OCI-LY7 (cell line): ENCODE measurements at regions not wholly inside any gene's neighbourhood (a gene's known extent, or its start where the extent isn't known, plus 50 kb on each side); places are given as distances from the start of the nearest gene placed in this dataset.

Experiments used
- EZH2phosphoT487 ChIP-seq: fragments of 200-600 bp; sonication (generic); IDR thresholded peaks from 2 replicates; pipeline ENCODE4 v1.6.1; 2018; ENCODE audit warnings: low read depth, borderline replicate concordance, mild to moderate bottlenecking, mixed run types, antibody characterized with exemption, low read length, moderate library complexity, mixed read lengths
- TF ChIP-seq, protein P1 (sequence below): fragments of 200-600 bp; sonication (generic); conservative IDR thresholded peaks from 2 replicates; pipeline ENCODE4 v1.5.1; 2014; ENCODE audit warnings: mild to moderate bottlenecking, antibody characterized with exemption, low read length, moderate library complexity, mixed read lengths

DNA sequence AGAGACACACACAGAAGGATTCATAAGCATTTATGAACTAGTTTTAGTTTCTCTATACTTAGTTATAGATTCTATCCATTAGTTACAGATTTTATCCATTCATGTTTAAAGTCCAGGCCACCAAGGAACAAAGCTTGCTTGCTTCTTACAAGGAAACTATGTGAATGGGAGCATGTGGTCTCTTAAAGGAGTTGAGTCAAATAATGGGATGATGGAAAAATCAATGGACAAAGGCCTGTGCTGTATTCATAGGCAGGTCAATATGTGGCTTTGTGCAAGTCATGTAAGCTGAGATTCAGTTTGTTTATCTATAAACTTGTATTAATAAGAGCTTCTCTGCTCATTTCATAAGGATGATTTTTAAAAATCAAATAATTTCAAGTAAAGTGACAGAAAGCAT lies 172.8 kb upstream of the CDK1 start:
- TF ChIP-seq, protein P1, sequence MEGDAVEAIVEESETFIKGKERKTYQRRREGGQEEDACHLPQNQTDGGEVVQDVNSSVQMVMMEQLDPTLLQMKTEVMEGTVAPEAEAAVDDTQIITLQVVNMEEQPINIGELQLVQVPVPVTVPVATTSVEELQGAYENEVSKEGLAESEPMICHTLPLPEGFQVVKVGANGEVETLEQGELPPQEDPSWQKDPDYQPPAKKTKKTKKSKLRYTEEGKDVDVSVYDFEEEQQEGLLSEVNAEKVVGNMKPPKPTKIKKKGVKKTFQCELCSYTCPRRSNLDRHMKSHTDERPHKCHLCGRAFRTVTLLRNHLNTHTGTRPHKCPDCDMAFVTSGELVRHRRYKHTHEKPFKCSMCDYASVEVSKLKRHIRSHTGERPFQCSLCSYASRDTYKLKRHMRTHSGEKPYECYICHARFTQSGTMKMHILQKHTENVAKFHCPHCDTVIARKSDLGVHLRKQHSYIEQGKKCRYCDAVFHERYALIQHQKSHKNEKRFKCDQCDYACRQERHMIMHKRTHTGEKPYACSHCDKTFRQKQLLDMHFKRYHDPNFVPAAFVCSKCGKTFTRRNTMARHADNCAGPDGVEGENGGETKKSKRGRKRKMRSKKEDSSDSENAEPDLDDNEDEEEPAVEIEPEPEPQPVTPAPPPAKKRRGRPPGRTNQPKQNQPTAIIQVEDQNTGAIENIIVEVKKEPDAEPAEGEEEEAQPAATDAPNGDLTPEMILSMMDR = no peak
- TF ChIP-seq EZH2phosphoT487 = no peak
